ENCODE measurements at regions not wholly inside any gene's neighbourhood (a gene's known extent, or its start where the extent isn't known, plus 50 kb on each side); places are given as distances from the start of the nearest gene placed in this dataset.
A peak's percentile ranks its signal among the peaks of the same experiment; 100 is the strongest.

- DNase-seq (ENCODE audit: low spot score): no peak
These were observed 51.0 kb upstream of the SPINK5 start for GRCh38 chr5:148012801-148013200.

GRCh38 chr5:148011398-148012137, 52.2 kb upstream of the SPINK5 start:
- DNase-seq (ENCODE audit: low spot score): no peak

GRCh38 chr5:148005788-148006520, 57.8 kb upstream of the SPINK5 start:
- peak; percentile 9 for DNase-seq (ENCODE audit: low spot score)

- DNase-seq (ENCODE audit: low spot score): no peak
These were observed 60.6 kb upstream of the SPINK5 start for GRCh38 chr5:148003226-148003625.

GRCh38 chr5:148002451-148002850, 61.3 kb upstream of the SPINK5 start:
- no peak for DNase-seq (ENCODE audit: low spot score)

- no peak for DNase-seq (ENCODE audit: low spot score)
These were observed 63.7 kb upstream of the SPINK5 start for GRCh38 chr5:148000036-148000435.

GRCh38 chr5:147998704-147999103, 65.1 kb upstream of the SPINK5 start:
- no peak for DNase-seq (ENCODE audit: low spot score)

- no peak for DNase-seq (ENCODE audit: low spot score)
These were observed 66.3 kb upstream of the SPINK5 start for GRCh38 chr5:147997486-147997885.

- no peak for DNase-seq (ENCODE audit: low spot score)
These were observed 67.4 kb upstream of the SPINK5 start for GRCh38 chr5:147996379-147996778.

- no peak for DNase-seq (ENCODE audit: low spot score)
These were observed 67.9 kb upstream of the SPINK5 start for GRCh38 chr5:147995846-147996245.

- DNase-seq (ENCODE audit: low spot score): no peak
These were observed 73.8 kb upstream of the SPINK5 start for GRCh38 chr5:147989994-147990393.

GRCh38 chr5:147989239-147989638, 74.5 kb upstream of the SPINK5 start:
- DNase-seq (ENCODE audit: low spot score): no peak

GRCh38 chr5:147986134-147986757, 77.5 kb upstream of the SPINK5 start:
- no peak for DNase-seq (ENCODE audit: low spot score)

GRCh38 chr5:147985608-147986007, 78.2 kb upstream of the SPINK5 start:
- no peak for DNase-seq (ENCODE audit: low spot score)

- no peak for DNase-seq (ENCODE audit: low spot score)
These were observed 77.4 kb upstream of the C5orf46 start for GRCh38 chr5:147983742-147984141.

- DNase-seq (ENCODE audit: low spot score): no peak
These were observed 74.7 kb upstream of the C5orf46 start for GRCh38 chr5:147981074-147981473.

- no peak for DNase-seq (ENCODE audit: low spot score)
These were observed 73.4 kb upstream of the C5orf46 start for GRCh38 chr5:147979761-147980160.

- no peak for DNase-seq (ENCODE audit: low spot score)
These were observed 65.9 kb upstream of the C5orf46 start for GRCh38 chr5:147972076-147972840.

GRCh38 chr5:147971472-147971871, 65.1 kb upstream of the C5orf46 start:
- DNase-seq (ENCODE audit: low spot score): no peak

- DNase-seq (ENCODE audit: low spot score): no peak
These were observed 62.5 kb upstream of the C5orf46 start for GRCh38 chr5:147968855-147969254.

- no peak for DNase-seq (ENCODE audit: low spot score)
These were observed 60.5 kb upstream of the C5orf46 start for GRCh38 chr5:147966829-147967228.

- DNase-seq (ENCODE audit: low spot score): no peak
These were observed 60.0 kb upstream of the C5orf46 start for GRCh38 chr5:147966326-147966725.
